ENCODE measurements at regions not wholly inside any gene's neighbourhood (a gene's known extent, or its start where the extent isn't known, plus 50 kb on each side); places are given as distances from the start of the nearest gene placed in this dataset.

- no peak for TF ChIP-seq CTCF (IDR thresholded peaks at IDR 0.05)
- DNase-seq (ENCODE audit: low spot score in 2 of 2): no peak
- no peaks in the 10 kb centered on the region for H3K4me1 ChIP-seq
Observed at GRCh38 chr5:63894690-63895089, 67.6 kb downstream of the HTR1A start.

GRCh38 chr5:63878788-63879187, 83.5 kb downstream of the HTR1A start:
- intact Hi-C loops (cut with DNase I): no loop called here
- Histone ChIP-seq H3K36me3 (no peaks in the 10 kb centered on the region), H3K27me3 (no peaks in the 10 kb centered on the region), H3K4me3 (no peak overlapping the region), H3K9me3 (no peaks in the 10 kb centered on the region), H3K4me1 (no peaks in the 10 kb centered on the region), H3K27ac (no peak overlapping the region)
- no peak for DNase-seq (ENCODE audit: low spot score in 2 of 2)
- no peak for TF ChIP-seq CTCF (IDR thresholded peaks at IDR 0.05)

More at GRCh38 chr5:63894690-63895089, 67.6 kb downstream of the HTR1A start:
- Histone ChIP-seq H3K27ac (no peak overlapping the region), H3K36me3 (no peaks in the 10 kb centered on the region), H3K9me3 (no peaks in the 10 kb centered on the region), H3K4me3 (no peak overlapping the region), H3K27me3 (no peaks in the 10 kb centered on the region)
- intact Hi-C loops (cut with DNase I): no loop called here

GRCh38 chr5:63877961-63878360, 84.3 kb downstream of the HTR1A start:
- no peaks in the 10 kb centered on the region for H3K4me1 ChIP-seq
- no peaks in the 10 kb centered on the region for H3K9me3 ChIP-seq
- H3K27me3 ChIP-seq: no peaks in the 10 kb centered on the region
- no peaks in the 10 kb centered on the region for H3K36me3 ChIP-seq
- no peak overlapping the region for H3K4me3 ChIP-seq
- intact Hi-C loops (cut with DNase I): no loop called here
- DNase-seq (ENCODE audit: low spot score in 2 of 2): no peak
- no peak overlapping the region for H3K27ac ChIP-seq
- TF ChIP-seq CTCF (IDR thresholded peaks at IDR 0.05): no peak

GRCh38 chr5:63860379-63860778, 101.9 kb downstream of the HTR1A start:
- H3K4me1 ChIP-seq: no peaks in the 10 kb centered on the region
- no peaks in the 10 kb centered on the region for H3K27me3 ChIP-seq
- H3K9me3 ChIP-seq: peaks cover 0 to 24% of the 10 kb centered on the region in 2 donors
- no peak for TF ChIP-seq CTCF (IDR thresholded peaks at IDR 0.05)
- no peak for DNase-seq (ENCODE audit: low spot score in 2 of 2)
- no peaks in the 10 kb centered on the region for H3K36me3 ChIP-seq
- no peak overlapping the region for H3K4me3 ChIP-seq
- intact Hi-C loops (cut with DNase I): no loop called here
- no peak overlapping the region for H3K27ac ChIP-seq

DNA sequence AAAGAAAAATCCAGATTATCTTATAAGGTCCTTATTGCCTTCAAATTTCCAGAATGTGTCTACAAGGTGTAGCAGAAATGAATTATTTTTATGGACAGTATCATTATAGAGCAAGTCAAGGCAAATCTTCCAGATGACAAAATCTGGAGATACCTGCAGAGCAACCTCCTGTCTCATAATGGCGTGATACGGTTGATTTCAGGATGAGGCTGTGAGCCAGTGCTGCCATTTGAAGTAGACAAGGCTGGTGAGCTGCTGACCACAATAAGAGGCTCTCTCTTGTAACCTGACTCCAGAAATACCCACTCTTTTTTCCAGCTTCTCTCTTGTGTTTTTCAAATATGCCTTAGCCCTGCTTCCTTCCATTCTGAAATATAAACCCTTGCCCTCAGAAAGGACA, 108.2 kb downstream of the HTR1A start:
- H3K4me1 ChIP-seq: no peaks in the 10 kb centered on the region
- H3K36me3 ChIP-seq: no peaks in the 10 kb centered on the region
- no peak for TF ChIP-seq CTCF (IDR thresholded peaks at IDR 0.05)
- H3K27me3 ChIP-seq: no peaks in the 10 kb centered on the region
- DNase-seq (ENCODE audit: low spot score in 2 of 2): no peak
- H3K27ac ChIP-seq: no peak overlapping the region
- H3K9me3 ChIP-seq: no peaks in the 10 kb centered on the region
- H3K4me3 ChIP-seq: no peak overlapping the region
- intact Hi-C loops (cut with DNase I): no loop called here

- no peaks in the 10 kb centered on the region for H3K4me1 ChIP-seq
- no peak for DNase-seq (ENCODE audit: low spot score in 2 of 2)
- TF ChIP-seq CTCF (IDR thresholded peaks at IDR 0.05): no peak
- H3K36me3 ChIP-seq: no peaks in the 10 kb centered on the region
- intact Hi-C loops (cut with DNase I): no loop called here
- no peak overlapping the region for H3K4me3 ChIP-seq
- H3K27me3 ChIP-seq: no peaks in the 10 kb centered on the region
- no peaks in the 10 kb centered on the region for H3K9me3 ChIP-seq
- no peak overlapping the region for H3K27ac ChIP-seq
Observed at GRCh38 chr5:63843190-63843589, 119.1 kb downstream of the HTR1A start.

All from ascending aorta (tissue), 2 donors.